Lung (tissue), 11 donors: ENCODE measurements at regions not wholly inside any gene's neighbourhood (a gene's known extent, or its start where the extent isn't known, plus 50 kb on each side); places are given as distances from the start of the nearest gene placed in this dataset.
"Not testable (repeated sequence)": the region's sequence is repeated elsewhere in the genome, so short reads cannot be mapped to it uniquely, and the experiment has no call there.

Experiments
- ATAC-seq: fragments of 200-7000 bp; cut with Tn5 transposase; one replicate; pipeline ENCODE4 v1.9.1; 2020; ENCODE audit warnings: moderate number of reproducible peaks; ENCODE audit not compliant: insufficient read depth, low FRiP score
- DNase-seq, 3 donors: peaks; one replicate each; pipeline ENCODE4 v3.0.0-alpha.2; 2013 to 2017
- H3K27ac ChIP-seq, 2 donors: one replicate each; pipeline ENCODE4 v1.5.1; 2013; ENCODE audit warnings: mild to moderate bottlenecking in 2 of 2, moderate library complexity in 2 of 2, control low read depth in 1 of 2, inconsistent platforms in 1 of 2, low read depth in 1 of 2, low read length in 1 of 2
- H3K27me3 ChIP-seq, 3 donors: one replicate each; pipeline ENCODE4 v1.5.1; 2013; ENCODE audit warnings: low read length in 2 of 3; ENCODE audit not compliant: control insufficient read depth in 3 of 3, insufficient read depth in 3 of 3
- H3K36me3 ChIP-seq, 4 donors: one replicate each; pipeline ENCODE4 v1.5.1; 2013; ENCODE audit warnings: low read length in 4 of 4, mild to moderate bottlenecking in 1 of 4, moderate library complexity in 1 of 4; ENCODE audit not compliant: control insufficient read depth in 4 of 4, insufficient read depth in 4 of 4
- H3K4me1 ChIP-seq, 5 donors: one replicate each; pipeline ENCODE4 v1.5.1; 2013; ENCODE audit warnings: low read length in 5 of 5, mild to moderate bottlenecking in 2 of 5, moderate library complexity in 1 of 5; ENCODE audit not compliant: control insufficient read depth in 5 of 5, insufficient read depth in 5 of 5
- H3K4me3 ChIP-seq: one replicate; pipeline ENCODE4 v1.5.1; 2013; ENCODE audit warnings: mild to moderate bottlenecking, control low read depth, moderate library complexity
- H3K9ac ChIP-seq, 2 donors: one replicate each; pipeline ENCODE4 v1.5.1; 2013; ENCODE audit warnings: low read length in 2 of 2, control low read depth in 1 of 2; ENCODE audit not compliant: insufficient read depth in 1 of 2
- H3K9me3 ChIP-seq, 4 donors: one replicate each; pipeline ENCODE4 v1.5.1; 2013; ENCODE audit warnings: low read length in 3 of 4, mild to moderate bottlenecking in 1 of 4, moderate library complexity in 1 of 4; ENCODE audit not compliant: control insufficient read depth in 4 of 4, insufficient read depth in 3 of 4
- CTCF ChIP-seq: IDR thresholded peaks from 2 replicates; pipeline ENCODE4 v1.5.1; 2012; ENCODE audit warnings: mild to moderate bottlenecking; ENCODE audit errors: control extremely low read depth, extremely low read depth
- WGBS, 2 donors: extraction: QIAGEN DNeasy Blood & Tissue Kit; methylation state at CpG; one replicate each; pipeline ENCODE4 v1.1.7; 2013; 5-methylcytosine and 5-hydroxymethylcytosine counted together
- donor health status: control.
- donor health status: control.
- donor health status: Bipolar disorder and iron deficiency.
- donor health status: healthy.
- donor health status: DM: yes; HTN: yes; CAD: no.

- ATAC-seq, H3K27ac ChIP-seq, H3K4me1 ChIP-seq, H3K36me3 ChIP-seq, H3K27me3 ChIP-seq, H3K4me3 ChIP-seq, H3K9ac ChIP-seq, DNase-seq: not testable (repeated sequence)
- peaks cover 0 to 16% (median 11%) of the 10 kb centered on the region in 4 donors for H3K9me3 ChIP-seq
- WGBS, 2 donors = 67 to 68% methylated on average over 4 of the region's 4 CpGs
Measured at GRCh38 chr7:136263112-136263860, 286.1 kb upstream of the MTPN start.

GRCh38 chr7:136260591-136260990, 283.4 kb upstream of the MTPN start:
- 96 to 98% methylated on average over 3 of the region's 3 CpGs for WGBS, 2 donors
- not testable (repeated sequence) for H3K9ac ChIP-seq, ATAC-seq, H3K36me3 ChIP-seq, H3K27me3 ChIP-seq, DNase-seq, H3K4me3 ChIP-seq, H3K4me1 ChIP-seq, H3K27ac ChIP-seq
- peaks cover 0 to 11% (median 10%) of the 10 kb centered on the region in 4 donors for H3K9me3 ChIP-seq

DNA sequence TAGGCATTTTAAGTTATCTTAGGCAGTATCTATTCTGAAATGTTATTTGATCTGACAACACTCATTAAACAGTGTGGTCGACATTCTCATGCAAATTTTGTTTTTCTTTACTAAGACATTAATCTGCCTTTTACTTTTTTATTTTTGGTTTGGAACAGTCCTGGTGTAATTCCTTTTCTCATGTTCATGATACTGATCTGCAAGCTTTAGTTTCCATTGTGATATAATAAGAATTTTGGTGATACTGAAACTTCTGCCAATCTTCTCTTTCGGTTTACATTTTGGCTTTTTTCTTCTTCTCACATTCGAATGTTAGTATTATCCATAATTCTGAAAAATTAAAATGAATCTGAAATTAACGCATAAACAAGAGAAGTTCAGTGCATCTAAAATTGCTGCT, 281.9 kb upstream of the MTPN start:
- Histone ChIP-seq H3K36me3 (no peaks in the 10 kb centered on the region), H3K27me3 (no peaks in the 10 kb centered on the region), H3K4me3 (no peak overlapping the region), H3K9ac (no peak overlapping the region), H3K4me1 (no peaks in the 10 kb centered on the region), H3K27ac (no peak overlapping the region), H3K9me3 (peaks cover 0 to 14% (median 5%) of the 10 kb centered on the region in 4 donors)
- no peak for TF ChIP-seq CTCF
- DNase-seq (no peak), ATAC-seq (no peak)
- 88 to 91% methylated on average over 4 of the region's 4 CpGs for WGBS, 2 donors

DNA sequence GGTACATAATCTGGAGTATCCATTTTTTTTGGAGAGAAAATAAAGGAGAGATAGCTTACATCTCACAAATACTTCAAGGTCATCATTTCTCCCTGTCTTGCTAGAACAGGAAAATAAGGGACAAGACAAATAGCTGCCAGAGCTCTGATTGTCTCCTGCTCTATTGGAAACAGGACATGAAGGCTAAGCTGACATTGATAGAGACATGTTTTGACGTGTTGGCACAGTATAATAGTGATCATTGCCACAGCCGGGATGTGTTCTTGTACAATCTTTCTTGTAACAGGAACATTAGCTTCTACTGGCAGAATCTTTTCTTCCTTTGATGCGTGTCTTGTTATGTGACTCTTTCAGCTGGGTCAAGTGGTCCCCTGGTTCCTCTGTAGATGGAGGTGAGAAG, 279.3 kb upstream of the MTPN start:
- Histone ChIP-seq H3K27ac (no peak overlapping the region), H3K36me3 (no peaks in the 10 kb centered on the region), H3K27me3 (no peaks in the 10 kb centered on the region), H3K4me1 (no peaks in the 10 kb centered on the region), H3K9me3 (peaks cover 0 to 11% (median 4%) of the 10 kb centered on the region in 4 donors), H3K9ac (no peak overlapping the region), H3K4me3 (no peak overlapping the region)
- no peak for TF ChIP-seq CTCF
- WGBS, 2 donors = 77 to 83% methylated on average over 3 of the region's 3 CpGs
- DNase-seq (no peak), ATAC-seq (no peak)
